ENCODE measurements at regions not wholly inside any gene's neighbourhood (a gene's known extent, or its start where the extent isn't known, plus 50 kb on each side); places are given as distances from the start of the nearest gene placed in this dataset.
"Not testable (repeated sequence)": the region's sequence is repeated elsewhere in the genome, so short reads cannot be mapped to it uniquely, and the experiment has no call there.

DNA sequence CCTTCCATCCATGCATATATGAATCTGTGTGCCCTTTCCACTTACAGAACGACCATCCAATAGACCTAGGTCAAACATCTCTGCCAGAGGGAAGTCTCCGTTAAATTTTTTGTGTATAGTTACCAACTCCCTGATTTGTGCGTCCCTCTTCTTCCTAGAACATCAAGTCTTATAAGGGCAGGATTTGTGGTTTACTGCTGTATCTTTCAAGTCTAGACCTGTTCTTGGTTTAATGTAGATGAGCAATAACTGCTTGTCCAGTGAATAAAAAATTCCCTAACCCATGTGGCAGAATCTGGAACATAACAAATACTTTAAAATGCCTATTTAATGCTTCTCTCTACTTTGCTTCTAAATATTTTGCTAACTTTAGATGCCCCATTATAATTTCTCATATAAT, 988.8 kb downstream of the RAPGEF2 start:
- ATAC-seq (no peak), DNase-seq (no peak)
- H3K27me3 ChIP-seq (ENCODE audit: insufficient read depth in 3 of 3, low read length in 2 of 3), result no peaks in the 10 kb centered on the region
- H3K4me3 ChIP-seq, result no peak overlapping the region
- H3K9me3 ChIP-seq, result no peaks in the 10 kb centered on the region
- no peak overlapping the region for H3K27ac ChIP-seq
- WGBS, 3 donors, result 78 to 84% (median 84%) methylated on average over 3 of the region's 3 CpGs
- TF ChIP-seq CTCF (IDR thresholded peaks at IDR 0.05), result no peak
- H3K4me1 ChIP-seq, result no peaks in the 10 kb centered on the region
- H3K36me3 ChIP-seq (ENCODE audit: insufficient read depth in 1 of 2, low read depth in 1 of 2), result no peaks in the 10 kb centered on the region
- intact Hi-C loops (cut with DNase I), result no loop called here

DNA sequence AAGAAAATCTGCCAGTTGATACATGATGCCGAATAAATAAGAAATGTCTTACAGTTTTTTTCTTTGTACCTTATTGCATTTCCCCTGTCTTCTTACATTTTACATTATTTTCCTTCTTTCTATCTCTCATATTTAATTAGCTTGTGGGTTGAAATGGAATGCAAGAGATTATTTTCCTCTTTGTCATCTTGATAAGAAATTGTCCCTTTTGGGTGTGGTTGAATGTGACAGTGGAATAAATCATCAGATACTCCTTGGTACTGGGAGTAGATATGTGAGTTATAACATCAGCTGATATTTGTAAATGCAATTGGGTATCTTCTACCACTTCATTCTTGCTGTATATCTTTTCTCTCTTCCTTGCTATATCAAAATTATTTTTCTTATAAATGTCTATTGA, 997.4 kb downstream of the RAPGEF2 start:
- no peak overlapping the region for H3K27ac ChIP-seq
- no peak for DNase-seq
- ATAC-seq, result no peak
- H3K27me3 ChIP-seq (ENCODE audit: insufficient read depth in 3 of 3, low read length in 2 of 3), result no peaks in the 10 kb centered on the region
- no peaks in the 10 kb centered on the region for H3K4me1 ChIP-seq
- H3K4me3 ChIP-seq, result no peak overlapping the region
- TF ChIP-seq CTCF (IDR thresholded peaks at IDR 0.05), result no peak
- no peaks in the 10 kb centered on the region for H3K36me3 ChIP-seq (ENCODE audit: insufficient read depth in 1 of 2, low read depth in 1 of 2)
- WGBS, 3 donors, result 90 to 97% (median 93%) methylated on average over 1 of the region's 1 CpG
- intact Hi-C loops (cut with DNase I), result no loop called here
- no peaks in the 10 kb centered on the region for H3K9me3 ChIP-seq

DNA sequence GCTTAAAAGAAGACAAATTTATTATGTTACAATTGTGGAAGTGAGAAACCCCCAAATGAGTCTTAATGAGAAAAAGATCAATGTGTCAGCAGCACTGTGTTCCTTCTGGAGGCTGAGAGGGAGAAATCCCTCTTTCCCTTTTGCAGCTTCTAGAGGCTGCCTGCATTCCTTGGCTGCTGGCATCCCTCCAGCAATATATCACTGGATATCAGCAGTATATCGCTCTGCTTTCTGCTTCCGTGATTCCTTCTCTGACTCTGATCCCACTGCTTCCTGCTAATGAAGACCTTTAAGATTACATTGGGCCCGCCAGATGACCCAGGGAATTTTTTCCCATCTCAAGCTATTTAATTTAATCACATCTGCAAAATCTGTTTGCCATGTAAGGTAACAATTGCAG, 1008.0 kb downstream of the RAPGEF2 start:
- no peak overlapping the region for H3K27ac ChIP-seq
- no peak overlapping the region for H3K4me3 ChIP-seq
- TF ChIP-seq CTCF (IDR thresholded peaks at IDR 0.05), result no peak
- 76 to 79% (median 77%) methylated on average over 3 of the region's 3 CpGs for WGBS, 3 donors
- intact Hi-C loops (cut with DNase I), result no loop called here
- no peaks in the 10 kb centered on the region for H3K36me3 ChIP-seq (ENCODE audit: insufficient read depth in 1 of 2, low read depth in 1 of 2)
- ATAC-seq (no peak), DNase-seq (no peak)
- H3K9me3 ChIP-seq, result no peaks in the 10 kb centered on the region
- H3K4me1 ChIP-seq, result no peaks in the 10 kb centered on the region
- no peaks in the 10 kb centered on the region for H3K27me3 ChIP-seq (ENCODE audit: insufficient read depth in 3 of 3, low read length in 2 of 3)

DNA sequence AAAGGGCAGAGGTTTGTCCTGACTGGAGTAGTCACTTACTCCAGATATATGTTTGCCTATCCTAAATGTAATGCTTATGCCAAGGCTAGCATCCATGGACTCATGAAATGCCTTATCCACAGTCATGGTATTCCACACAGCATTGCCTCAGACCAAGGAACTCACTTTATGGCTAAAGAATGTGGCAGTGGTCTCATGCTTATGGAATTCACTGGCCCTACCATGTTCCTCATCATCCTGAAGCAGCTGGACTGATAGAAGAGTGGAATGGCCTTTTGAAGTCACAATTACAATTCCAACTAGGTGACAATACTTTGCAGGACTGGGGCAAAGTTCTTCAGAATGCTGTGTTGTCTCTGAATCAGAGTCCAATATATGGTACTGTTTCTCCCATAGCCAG, 1014.8 kb downstream of the RAPGEF2 start:
- intact Hi-C loops (cut with DNase I), result loop anchor here in 1 of 2 donors (5.0 kb wide), 1 partner anchor 1675 kb away; no protein-coding TSS in a partner anchor
- TF ChIP-seq CTCF (IDR thresholded peaks at IDR 0.05), result no peak
- no peak for DNase-seq
- H3K9me3 ChIP-seq, result no peaks in the 10 kb centered on the region
- no peak for ATAC-seq
- H3K36me3 ChIP-seq (ENCODE audit: insufficient read depth in 1 of 2, low read depth in 1 of 2), result no peaks in the 10 kb centered on the region
- H3K27ac ChIP-seq, result no peak overlapping the region
- H3K27me3 ChIP-seq (ENCODE audit: insufficient read depth in 3 of 3, low read length in 2 of 3), result no peaks in the 10 kb centered on the region
- H3K4me3 ChIP-seq, result no peak overlapping the region
- H3K4me1 ChIP-seq, result no peaks in the 10 kb centered on the region

DNA sequence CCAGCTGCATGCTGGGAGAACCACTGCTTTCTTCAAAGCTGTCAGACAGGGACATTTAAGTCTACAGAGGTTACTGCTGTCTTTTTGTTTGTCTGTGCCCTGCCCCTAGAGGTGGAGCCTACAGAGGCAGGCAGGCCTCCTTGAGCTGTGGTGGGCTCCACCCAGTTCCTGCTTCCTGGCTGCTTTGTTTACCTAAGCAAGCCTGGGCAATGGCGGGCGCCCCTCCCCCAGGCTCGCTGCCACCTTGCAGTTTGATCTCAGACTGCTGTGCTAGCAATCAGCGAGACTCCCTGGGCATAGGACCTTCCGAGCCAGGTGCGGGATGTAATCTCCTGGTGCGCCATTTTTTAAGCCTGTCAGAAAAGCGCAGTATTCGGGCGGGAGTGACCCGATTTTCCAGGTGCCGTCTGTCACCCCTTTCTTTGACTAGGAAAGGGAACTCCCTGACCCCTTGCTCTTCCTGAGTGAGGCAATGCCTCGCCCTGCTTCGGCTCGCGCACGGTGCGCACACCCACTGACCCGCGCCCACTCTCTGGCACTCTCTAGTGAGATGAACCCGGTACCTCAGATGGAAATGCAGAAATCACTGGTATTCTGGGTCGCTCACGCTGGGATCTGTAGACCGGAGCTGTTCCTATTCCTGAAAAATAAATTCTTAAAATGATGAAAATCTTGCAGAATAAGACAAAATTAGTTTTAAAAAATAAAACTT, 1022.9 kb downstream of the RAPGEF2 start:
- intact Hi-C loops (cut with DNase I); H3K27ac ChIP-seq; H3K4me1 ChIP-seq; H3K4me3 ChIP-seq; H3K9me3 ChIP-seq; H3K27me3 ChIP-seq (ENCODE audit: insufficient read depth in 3 of 3, low read length in 2 of 3); H3K36me3 ChIP-seq (ENCODE audit: insufficient read depth in 1 of 2, low read depth in 1 of 2); DNase-seq; ATAC-seq: not testable (repeated sequence)
- 79 to 91% (median 88%) methylated on average over 24 of the region's 24 CpGs for WGBS, 3 donors
